ENCODE measurements at regions not wholly inside any gene's neighbourhood (a gene's known extent, or its start where the extent isn't known, plus 50 kb on each side); places are given as distances from the start of the nearest gene placed in this dataset.
A peak's percentile ranks its signal among the peaks of the same experiment; 100 is the strongest.
"Not testable (repeated sequence)": the region's sequence is repeated elsewhere in the genome, so short reads cannot be mapped to it uniquely, and the experiment has no call there.

- ATAC-seq, result no peak
Measured at GRCh38 chr11:110347660-110348059, 51.2 kb upstream of the RDX start.

GRCh38 chr11:110349138-110349996 is 53.0 kb upstream of the RDX start:
- peaks cover 0 to 15% (median 4%) of the 10 kb centered on the region in 4 donors for H3K4me1 ChIP-seq
- no peak overlapping the region for H3K4me3 ChIP-seq
- intact Hi-C loops (cut with DNase I), result no loop called here
- 60% methylated on average over 7 of the region's 7 CpGs for WGBS (ENCODE audit: insufficient coverage, low coverage, low lambda C conversion rate, missing lambda C conversion rate)
- H3K27me3 ChIP-seq, result no peaks in the 10 kb centered on the region
- H3K27ac ChIP-seq, result peak overlapping the region in 2 of 3 donors; percentile 25 to 44
- H3K9me3 ChIP-seq, result no peaks in the 10 kb centered on the region
- no peak for DNase-seq
- H3K36me3 ChIP-seq, result no peaks in the 10 kb centered on the region
- TF ChIP-seq POLR2A (IDR thresholded peaks at IDR 0.05), result no peak
- peak; percentile 57 to 71 (median 64) for ATAC-seq

More at GRCh38 chr11:110347660-110348059, 51.2 kb upstream of the RDX start:
- Histone ChIP-seq H3K27me3 (no peaks in the 10 kb centered on the region), H3K4me1 (peaks cover 0 to 15% (median 4%) of the 10 kb centered on the region in 4 donors), H3K9me3 (no peaks in the 10 kb centered on the region), H3K36me3 (no peaks in the 10 kb centered on the region), H3K27ac (no peak overlapping the region), H3K4me3 (no peak overlapping the region)
- intact Hi-C loops (cut with DNase I), result no loop called here
- 100% methylated on average over 4 of the region's 4 CpGs for WGBS (ENCODE audit: insufficient coverage, low coverage, low lambda C conversion rate, missing lambda C conversion rate)
- DNase-seq, result no peak
- TF ChIP-seq POLR2A (IDR thresholded peaks at IDR 0.05), result no peak
- TF ChIP-seq, protein P1, sequence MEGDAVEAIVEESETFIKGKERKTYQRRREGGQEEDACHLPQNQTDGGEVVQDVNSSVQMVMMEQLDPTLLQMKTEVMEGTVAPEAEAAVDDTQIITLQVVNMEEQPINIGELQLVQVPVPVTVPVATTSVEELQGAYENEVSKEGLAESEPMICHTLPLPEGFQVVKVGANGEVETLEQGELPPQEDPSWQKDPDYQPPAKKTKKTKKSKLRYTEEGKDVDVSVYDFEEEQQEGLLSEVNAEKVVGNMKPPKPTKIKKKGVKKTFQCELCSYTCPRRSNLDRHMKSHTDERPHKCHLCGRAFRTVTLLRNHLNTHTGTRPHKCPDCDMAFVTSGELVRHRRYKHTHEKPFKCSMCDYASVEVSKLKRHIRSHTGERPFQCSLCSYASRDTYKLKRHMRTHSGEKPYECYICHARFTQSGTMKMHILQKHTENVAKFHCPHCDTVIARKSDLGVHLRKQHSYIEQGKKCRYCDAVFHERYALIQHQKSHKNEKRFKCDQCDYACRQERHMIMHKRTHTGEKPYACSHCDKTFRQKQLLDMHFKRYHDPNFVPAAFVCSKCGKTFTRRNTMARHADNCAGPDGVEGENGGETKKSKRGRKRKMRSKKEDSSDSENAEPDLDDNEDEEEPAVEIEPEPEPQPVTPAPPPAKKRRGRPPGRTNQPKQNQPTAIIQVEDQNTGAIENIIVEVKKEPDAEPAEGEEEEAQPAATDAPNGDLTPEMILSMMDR (IDR thresholded peaks at IDR 0.05), result no peak

DNA sequence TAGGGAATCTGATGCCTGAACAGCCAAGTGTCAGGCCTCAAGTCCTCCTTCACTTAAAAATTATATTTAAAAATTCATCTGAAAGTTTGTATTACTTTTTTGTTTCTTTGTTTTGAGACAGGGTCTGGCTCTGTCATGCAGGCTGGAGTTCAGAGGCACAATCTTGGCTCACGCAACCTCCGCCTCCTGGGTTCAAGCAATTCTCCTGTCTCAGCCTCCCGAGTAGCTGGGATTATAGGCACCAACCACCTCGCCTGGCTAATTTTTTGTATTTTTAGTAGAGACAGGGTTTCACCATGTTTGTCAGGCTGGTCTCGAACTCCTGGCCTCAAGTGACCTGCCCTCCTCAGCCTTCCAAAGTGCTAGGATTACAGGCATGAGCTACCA is 53.6 kb upstream of the RDX start:
- intact Hi-C loops (cut with DNase I), result loop anchor here (10.0 kb wide), 2 partner anchors 45 to 55 kb away; partner anchors contain the start of gene RDX (in 1 of the 2)
- peaks cover 0 to 15% (median 4%) of the 10 kb centered on the region in 4 donors for H3K4me1 ChIP-seq
- DNase-seq, ATAC-seq, H3K36me3 ChIP-seq, H3K27me3 ChIP-seq, H3K4me3 ChIP-seq, H3K9me3 ChIP-seq: not testable (repeated sequence)
- peak overlapping the region in 2 of 3 donors; percentile 25 to 44 for H3K27ac ChIP-seq
- 88% methylated on average over 3 of the region's 5 CpGs for WGBS (ENCODE audit: insufficient coverage, low coverage, low lambda C conversion rate, missing lambda C conversion rate)

GRCh38 chr11:110355011-110355744 is 58.8 kb upstream of the RDX start:
- H3K27me3 ChIP-seq, result no peaks in the 10 kb centered on the region
- no peaks in the 10 kb centered on the region for H3K9me3 ChIP-seq
- intact Hi-C loops (cut with DNase I), result loop anchor here (10.0 kb wide), 2 partner anchors 50 to 60 kb away; partner anchors contain the start of gene RDX (in 1 of the 2)
- H3K4me1 ChIP-seq, result peaks cover 0 to 20% (median 6%) of the 10 kb centered on the region in 4 donors
- no peaks in the 10 kb centered on the region for H3K36me3 ChIP-seq
- no peak overlapping the region for H3K4me3 ChIP-seq
- peak overlapping the region in 1 of 3 donors; percentile 27 for H3K27ac ChIP-seq
- WGBS (ENCODE audit: insufficient coverage, low coverage, low lambda C conversion rate, missing lambda C conversion rate), result 30% methylated on average over 7 of the region's 7 CpGs
- DNase-seq, result peak in 2 of 3 donors; percentile 21 to 50
- peak; percentile 43 to 72 (median 56) for ATAC-seq
- no peak for TF ChIP-seq POLR2A (IDR thresholded peaks at IDR 0.05)
- TF ChIP-seq, protein P1 (IDR thresholded peaks at IDR 0.05), result no peak

DNA sequence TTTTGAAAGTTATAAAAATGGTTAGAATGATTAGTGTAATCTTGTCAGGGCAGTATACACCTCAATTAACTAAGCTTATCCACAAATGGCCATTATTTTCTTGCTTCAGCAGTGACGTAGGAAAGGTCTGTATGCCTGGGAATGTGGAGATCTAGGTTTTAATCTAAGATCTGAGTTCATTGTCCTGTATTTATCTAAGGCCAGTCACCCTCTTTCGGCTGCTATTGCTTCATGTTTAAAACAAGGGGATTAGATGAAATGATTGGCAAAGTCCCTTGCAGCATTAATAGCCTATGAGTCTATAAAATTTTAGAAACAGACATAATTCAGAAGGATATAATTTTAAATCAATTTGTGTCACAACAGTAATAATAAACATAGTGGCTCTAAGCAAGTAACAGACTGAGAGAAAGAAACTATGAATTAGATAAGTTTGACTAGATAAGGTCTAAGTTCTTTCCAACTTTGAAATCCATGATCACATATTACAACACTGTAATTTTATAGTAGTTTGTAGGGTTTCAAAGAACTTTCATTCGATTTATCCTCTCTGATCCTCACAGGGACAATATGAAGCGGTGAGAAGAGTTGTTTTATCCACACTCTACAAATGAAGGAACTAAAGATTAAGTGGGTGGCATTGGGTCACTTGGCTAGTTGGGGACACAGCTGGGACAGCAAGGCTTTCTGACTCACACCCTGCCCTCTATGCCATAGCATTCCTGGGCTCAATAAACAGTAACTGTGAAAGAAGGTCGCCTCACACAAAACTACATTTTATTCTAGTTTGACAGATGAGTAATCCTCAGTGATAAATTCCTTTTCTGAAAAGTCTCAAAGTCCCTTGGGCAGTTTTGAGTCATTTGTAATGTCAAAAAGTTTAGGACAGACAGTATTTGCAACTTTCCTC is 60.6 kb upstream of the RDX start:
- TF ChIP-seq POLR2A (IDR thresholded peaks at IDR 0.05), result no peak
- TF ChIP-seq, protein P1 (IDR thresholded peaks at IDR 0.05), result no peak
- no peaks in the 10 kb centered on the region for H3K36me3 ChIP-seq
- H3K4me1 ChIP-seq, result peaks cover 0 to 20% (median 6%) of the 10 kb centered on the region in 4 donors
- peak overlapping the region in 2 of 3 donors; percentile 45 to 63 for H3K27ac ChIP-seq
- no peaks in the 10 kb centered on the region for H3K9me3 ChIP-seq
- intact Hi-C loops (cut with DNase I), result loop anchor here (10.0 kb wide), 2 partner anchors 52 to 62 kb away; partner anchors contain the start of gene RDX (in 1 of the 2)
- WGBS (ENCODE audit: insufficient coverage, low coverage, low lambda C conversion rate, missing lambda C conversion rate), result 23% methylated on average over 5 of the region's 5 CpGs
- no peaks in the 10 kb centered on the region for H3K27me3 ChIP-seq
- H3K4me3 ChIP-seq, result no peak overlapping the region
- ATAC-seq, result peak; percentile 89 to 94 (median 92)
- peak in 1 of 3 donors; percentile 33 for DNase-seq

Data from right lobe of liver (tissue), 6 donors.